Fibroblast of lung (primary cell): ENCODE measurements at regions not wholly inside any gene's neighbourhood (a gene's known extent, or its start where the extent isn't known, plus 50 kb on each side); places are given as distances from the start of the nearest gene placed in this dataset.
"Not testable (repeated sequence)": the region's sequence is repeated elsewhere in the genome, so short reads cannot be mapped to it uniquely, and the experiment has no call there.

ENCODE experiments used
- DNase-seq, 2 donors: peaks; one replicate each; pipeline versions ENCODE4 v3.0.0 to v3.0.0-alpha.2; 2010; ENCODE audit warnings: low read depth in 2 of 2
- H2AFZ ChIP-seq: 2 replicates; pipeline ENCODE4 v1.5.1; 2012; ENCODE audit warnings: low read length, control low read depth, inconsistent platforms
- H3K27ac ChIP-seq: 2 replicates; pipeline ENCODE4 v1.5.1; 2011; ENCODE audit warnings: low read length, control low read depth; ENCODE audit not compliant: insufficient read depth
- H3K27me3 ChIP-seq: 2 replicates; pipeline ENCODE4 v1.5.1; 2011; ENCODE audit warnings: mild to moderate bottlenecking, low read length; ENCODE audit not compliant: control insufficient read depth, insufficient read depth
- H3K36me3 ChIP-seq: 2 replicates; pipeline ENCODE4 v1.5.1; 2011; ENCODE audit warnings: low read length; ENCODE audit not compliant: control insufficient read depth, insufficient read depth
- H3K4me1 ChIP-seq: 2 replicates; pipeline ENCODE4 v1.5.1; 2011; ENCODE audit warnings: low read length; ENCODE audit not compliant: control insufficient read depth, insufficient read depth; ENCODE audit errors: extremely low read depth
- H3K4me2 ChIP-seq: 2 replicates; pipeline ENCODE4 v1.5.1; 2011; ENCODE audit warnings: low read length, control low read depth; ENCODE audit not compliant: insufficient read depth; ENCODE audit errors: extremely low read depth
- H3K4me3 ChIP-seq, 4 experiments: fragments of 200-600 bp in 1 of 4; sonication (generic) in 1 of 4; replicated peaks in 1 of 4; 2 replicates each; pipeline ENCODE4 v1.5.1; 2011 to 2016; ENCODE audit warnings: low read length in 4 of 4, low read depth in 3 of 4, mild to moderate bottlenecking in 3 of 4, control low read depth in 2 of 4, inconsistent platforms in 1 of 4, mixed read lengths in 1 of 4; ENCODE audit not compliant: insufficient read depth in 1 of 4; ENCODE audit errors: control extremely low read depth in 1 of 4
- H3K79me2 ChIP-seq: 2 replicates; pipeline ENCODE4 v1.5.1; 2012; ENCODE audit warnings: mild to moderate bottlenecking, low read length, inconsistent platforms; ENCODE audit not compliant: control insufficient read depth, insufficient read depth
- H3K9ac ChIP-seq: 2 replicates; pipeline ENCODE4 v1.5.1; 2011; ENCODE audit warnings: mild to moderate bottlenecking, low read length, control low read depth; ENCODE audit not compliant: insufficient read depth
- H3K9me3 ChIP-seq: 2 replicates; pipeline ENCODE4 v1.5.1; 2012; ENCODE audit warnings: low read depth, low read length; ENCODE audit not compliant: control insufficient read depth, insufficient read depth
- H4K20me1 ChIP-seq: 2 replicates; pipeline ENCODE4 v1.5.1; 2011; ENCODE audit warnings: low read length; ENCODE audit not compliant: control insufficient read depth, insufficient read depth; ENCODE audit errors: extremely low read depth

GRCh38 chr17:22383772-22384460 is 691.6 kb downstream of the KCNJ18 start:
- H3K36me3 ChIP-seq, H3K27me3 ChIP-seq, H3K4me2 ChIP-seq, H3K79me2 ChIP-seq, H3K4me3 ChIP-seq, H3K4me1 ChIP-seq, DNase-seq, H3K27ac ChIP-seq, H3K9me3 ChIP-seq, H3K9ac ChIP-seq, H2AFZ ChIP-seq, H4K20me1 ChIP-seq: not testable (repeated sequence)

- H3K4me3 ChIP-seq, H3K27ac ChIP-seq, H3K9ac ChIP-seq, H4K20me1 ChIP-seq, H3K9me3 ChIP-seq, H3K4me2 ChIP-seq, H3K36me3 ChIP-seq, DNase-seq, H3K79me2 ChIP-seq, H3K27me3 ChIP-seq, H2AFZ ChIP-seq, H3K4me1 ChIP-seq: not testable (repeated sequence)
These were observed 692.1 kb downstream of the KCNJ18 start for GRCh38 chr17:22384461-22384800.

GRCh38 chr17:22398446-22398845 is 706.1 kb downstream of the KCNJ18 start:
- H3K4me1 ChIP-seq, H2AFZ ChIP-seq, H3K27me3 ChIP-seq, H3K9ac ChIP-seq, H3K27ac ChIP-seq, H3K79me2 ChIP-seq, H3K4me2 ChIP-seq, DNase-seq, H4K20me1 ChIP-seq, H3K36me3 ChIP-seq, H3K9me3 ChIP-seq, H3K4me3 ChIP-seq: not testable (repeated sequence)

GRCh38 chr17:22399037-22399436 is 706.7 kb downstream of the KCNJ18 start:
- H3K79me2 ChIP-seq, H2AFZ ChIP-seq, DNase-seq, H4K20me1 ChIP-seq, H3K36me3 ChIP-seq, H3K4me2 ChIP-seq, H3K9ac ChIP-seq, H3K4me3 ChIP-seq, H3K27me3 ChIP-seq, H3K27ac ChIP-seq, H3K9me3 ChIP-seq, H3K4me1 ChIP-seq: not testable (repeated sequence)

GRCh38 chr17:22405080-22405479 is 712.8 kb downstream of the KCNJ18 start:
- H3K79me2 ChIP-seq, H3K9ac ChIP-seq, H3K4me2 ChIP-seq, DNase-seq, H3K36me3 ChIP-seq, H3K27ac ChIP-seq, H3K4me1 ChIP-seq, H4K20me1 ChIP-seq, H3K4me3 ChIP-seq, H3K27me3 ChIP-seq, H2AFZ ChIP-seq, H3K9me3 ChIP-seq: not testable (repeated sequence)
